GM18873 (cell line): ENCODE measurements at regions not wholly inside any gene's neighbourhood (a gene's known extent, or its start where the extent isn't known, plus 50 kb on each side); places are given as distances from the start of the nearest gene placed in this dataset.

Source experiments
- ATAC-seq: cut with Tn5 transposase; IDR thresholded peaks from one replicate; pipeline ENCODE4 v1.9.1; 2021; ENCODE audit warnings: mild to moderate bottlenecking, moderate library complexity, moderate number of reproducible peaks; ENCODE audit not compliant: unreplicated experiment, low FRiP score

DNA sequence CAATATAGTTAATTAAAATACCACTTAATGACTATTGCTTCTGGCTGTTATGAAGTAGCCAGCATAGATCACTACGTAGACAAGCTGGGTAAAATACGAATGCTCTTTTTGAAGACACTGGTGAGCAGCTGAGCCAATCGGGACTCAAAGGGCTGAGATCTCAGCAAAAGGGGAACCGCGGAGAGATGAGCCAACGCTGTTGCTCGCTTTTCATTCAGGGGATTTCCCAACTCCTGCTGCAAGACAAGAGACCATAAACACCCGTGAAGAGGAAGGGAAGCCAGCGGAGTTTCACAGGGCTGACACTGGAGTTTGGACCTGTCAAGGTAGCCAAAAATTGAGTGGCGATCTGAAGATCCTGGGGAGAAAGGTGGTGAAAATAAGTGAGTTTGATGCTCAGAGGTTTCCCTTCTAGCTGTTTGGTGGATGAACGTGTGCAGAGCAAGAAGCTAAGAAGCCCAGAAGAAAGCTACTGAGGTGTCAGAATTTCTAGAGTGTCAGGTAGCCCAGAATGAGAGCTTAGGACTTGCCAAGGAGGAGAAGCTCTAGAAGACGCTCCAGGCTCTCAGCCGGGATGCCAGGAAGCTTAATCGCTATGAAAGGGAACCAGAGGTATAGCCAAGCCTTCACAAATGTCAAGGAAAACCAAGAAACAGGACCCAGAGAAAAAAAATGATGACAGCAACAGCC is 79.6 kb upstream of the RNU6ATAC start:
- no peak for ATAC-seq

- no peak for ATAC-seq
Measured at GRCh38 chr9:134245179-134245578, 80.8 kb upstream of the RNU6ATAC start.

- ATAC-seq, result no peak
Measured at GRCh38 chr9:134247918-134248631, 78.2 kb upstream of the RXRA start.

DNA sequence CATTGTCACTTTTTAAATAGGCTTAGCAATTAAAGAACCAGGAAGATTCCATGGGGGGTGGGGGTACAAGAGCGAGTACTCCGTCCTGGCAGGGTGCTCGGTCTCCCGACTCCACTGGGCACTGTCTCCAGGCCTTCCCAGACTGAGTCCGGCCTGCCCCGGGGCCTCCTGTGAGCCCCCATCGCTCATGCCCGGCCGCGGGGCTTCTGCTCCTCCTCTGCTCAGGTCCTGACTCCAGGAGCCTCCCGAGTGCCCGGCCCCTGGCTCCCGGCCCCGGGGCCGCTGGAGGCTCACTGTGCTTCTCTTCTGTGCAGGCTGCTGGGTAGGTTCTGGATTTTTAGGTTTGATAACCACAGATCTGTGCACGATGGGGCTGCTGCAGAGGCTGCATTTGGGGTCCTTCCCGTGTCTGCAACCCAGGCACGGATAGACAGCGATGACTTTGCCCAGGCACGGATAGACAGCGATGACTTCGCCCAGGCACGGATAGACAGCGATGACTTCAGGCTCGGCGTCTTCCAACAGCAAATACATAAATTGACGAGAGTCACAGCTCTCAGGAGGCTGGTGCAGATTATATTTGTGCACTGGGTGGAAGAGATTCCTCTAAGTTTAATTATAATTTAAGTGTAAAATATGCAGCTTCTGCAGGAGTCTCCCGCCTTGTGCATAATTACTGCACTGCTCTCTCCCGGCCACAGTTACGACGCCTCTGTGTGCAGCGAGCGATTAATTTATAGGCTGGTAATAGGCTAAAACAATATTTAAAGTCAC is 74.8 kb upstream of the RXRA start:
- ATAC-seq, result no peak

DNA sequence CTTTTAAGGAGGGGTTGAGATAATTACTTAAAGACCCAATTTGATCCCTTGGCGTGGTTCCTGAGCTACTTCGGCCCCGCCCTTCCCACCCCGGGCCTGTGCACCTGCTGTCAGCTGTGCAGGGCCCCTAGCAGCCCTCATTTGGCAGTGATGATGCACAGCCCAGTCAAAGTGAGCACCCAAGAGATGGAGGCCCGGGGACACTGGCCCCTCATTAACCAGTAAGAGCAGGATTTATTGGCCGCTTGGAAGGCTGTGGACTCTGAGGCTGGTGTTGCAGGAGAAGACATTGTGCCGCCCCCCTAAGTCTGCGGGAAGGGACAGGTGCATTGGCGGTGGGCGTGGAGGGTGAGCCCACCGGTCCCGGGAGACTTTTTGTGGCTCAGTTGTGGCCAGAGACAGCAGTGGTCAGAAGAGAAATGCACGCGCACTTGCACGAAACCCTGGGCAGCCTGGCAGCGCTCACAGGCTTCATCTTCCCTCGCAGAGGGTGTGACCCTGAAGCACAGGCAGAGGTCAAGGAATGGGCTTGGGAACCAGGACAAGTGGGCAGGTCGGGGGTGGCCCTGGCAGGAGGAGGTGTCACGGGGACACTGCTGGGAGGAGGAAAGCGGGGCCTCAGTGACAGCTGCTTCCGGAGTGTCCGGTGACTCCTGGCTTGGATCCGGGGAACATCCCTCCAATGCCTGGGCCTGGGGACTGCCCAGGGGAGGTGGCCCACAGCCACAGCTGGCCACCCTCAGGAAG is 74.0 kb upstream of the RXRA start:
- no peak for ATAC-seq

- ATAC-seq, result no peak
Measured at GRCh38 chr9:134253606-134254205, 72.5 kb upstream of the RXRA start.

DNA sequence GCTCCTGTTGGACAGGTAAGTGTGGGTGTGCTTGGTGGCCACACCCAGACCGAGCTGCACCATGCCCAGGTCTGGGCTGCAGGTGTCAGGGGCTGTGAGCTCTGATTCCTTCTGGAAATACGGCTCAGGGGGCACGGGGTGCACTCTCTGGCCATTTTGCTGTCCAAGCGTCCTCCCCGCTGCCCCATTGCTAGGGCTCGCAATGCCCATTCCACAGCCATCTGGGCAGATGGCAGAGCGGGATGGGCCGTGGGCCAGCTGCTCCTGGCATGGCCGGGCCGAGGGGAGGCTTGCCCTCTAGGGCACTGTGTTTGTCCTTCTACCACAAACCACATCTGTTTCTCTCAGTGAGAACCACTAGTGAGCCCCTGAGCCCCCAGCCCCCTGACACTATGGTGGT is 67.9 kb upstream of the RXRA start:
- no peak for ATAC-seq

DNA sequence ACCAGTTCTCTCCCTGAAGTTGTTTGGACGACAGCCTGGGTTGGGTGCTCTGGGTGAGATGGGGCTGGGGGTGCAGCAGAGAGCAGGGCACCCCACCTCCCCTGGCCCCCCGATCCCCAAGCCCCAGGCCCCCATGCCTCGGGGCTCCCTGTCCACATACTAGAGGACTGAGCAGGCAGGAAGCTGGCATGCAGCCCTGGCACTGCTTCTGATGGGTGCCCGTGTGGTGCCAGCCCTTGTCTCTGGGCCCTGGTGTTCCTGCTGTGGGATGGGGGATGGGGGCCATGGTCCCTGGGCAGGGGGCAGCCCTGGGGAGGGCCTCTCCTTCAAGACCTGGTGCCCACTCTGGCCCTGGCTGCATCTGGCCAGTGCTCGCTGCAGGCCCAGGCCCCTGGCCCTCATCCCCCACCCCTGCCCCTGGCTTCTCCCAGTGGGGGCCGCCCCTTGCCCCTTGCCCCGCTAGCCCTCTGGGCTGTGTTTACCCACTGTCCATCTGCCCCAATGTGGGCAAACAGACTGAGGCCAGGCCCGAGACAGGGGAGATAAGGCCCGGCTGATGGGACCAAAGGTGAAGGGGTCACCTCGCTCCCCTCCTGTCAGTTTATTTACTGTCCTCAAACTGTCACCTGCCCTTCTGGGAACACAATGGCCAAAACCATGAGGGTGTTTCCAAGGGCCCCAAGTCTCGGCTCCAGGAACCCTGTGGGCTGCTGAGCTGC is 67.3 kb upstream of the RXRA start:
- no peak for ATAC-seq

DNA sequence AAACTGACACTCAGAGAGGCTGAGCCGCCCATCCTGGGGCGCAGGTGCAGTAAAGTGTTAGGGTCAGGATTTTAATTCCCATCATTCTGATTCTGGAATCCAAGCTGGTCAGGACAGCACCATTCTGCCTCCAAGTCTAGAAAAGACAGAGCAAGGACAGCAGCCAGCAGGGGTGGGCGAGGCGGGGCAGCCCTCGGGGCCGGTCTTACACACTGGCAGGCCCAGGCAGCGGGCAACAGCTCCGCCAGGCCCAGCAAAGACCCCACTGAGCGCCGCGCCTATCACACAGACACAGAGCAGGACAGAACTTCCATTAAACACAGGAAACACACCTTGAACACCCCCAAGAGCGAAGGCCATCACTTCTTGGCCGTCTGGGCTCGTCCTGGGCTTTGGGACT is 66.5 kb upstream of the RXRA start:
- ATAC-seq, result no peak

- no peak for ATAC-seq
Measured at GRCh38 chr9:134260801-134261200, 65.5 kb upstream of the RXRA start.

DNA sequence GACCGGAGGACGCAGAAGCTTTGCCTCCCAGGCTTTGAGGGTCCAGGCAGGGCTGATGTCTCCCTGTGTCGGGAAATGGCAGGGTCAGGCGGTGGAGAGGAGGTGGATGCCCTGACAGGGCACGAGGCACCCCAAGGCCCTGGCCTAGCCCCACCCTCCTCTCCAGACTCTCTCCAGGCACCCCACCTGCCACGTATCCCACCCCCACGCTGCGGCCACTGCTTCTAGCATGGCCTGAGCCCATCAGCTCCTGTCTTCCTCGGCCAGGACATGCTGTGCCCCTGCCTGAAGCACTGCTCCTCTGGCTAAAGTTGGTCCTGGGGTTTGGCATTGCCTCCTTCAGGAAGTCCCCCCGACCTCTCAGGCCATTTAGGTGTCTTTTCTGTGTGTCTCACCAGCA is 64.2 kb upstream of the RXRA start:
- ATAC-seq, result no peak

DNA sequence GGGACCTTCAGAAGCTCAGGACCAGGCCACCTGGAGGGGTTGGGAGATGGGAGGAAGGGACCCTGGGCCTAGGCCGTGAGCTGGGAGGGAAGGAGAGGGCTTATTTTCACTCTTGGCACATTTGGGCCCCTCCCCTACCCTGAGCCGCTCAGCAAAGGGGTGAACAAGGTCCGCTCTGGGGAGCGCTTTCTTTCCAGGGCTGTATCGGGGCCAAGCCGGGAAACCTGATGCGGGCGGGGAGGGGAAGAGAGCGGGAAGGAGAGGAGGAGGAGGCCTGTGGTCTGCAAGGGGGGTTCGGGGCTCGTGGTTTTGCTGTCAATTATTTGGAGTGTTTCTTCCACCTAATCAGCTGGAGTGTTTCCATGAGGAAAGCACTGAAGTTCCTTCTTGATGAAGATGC is 62.7 kb upstream of the RXRA start:
- no peak for ATAC-seq

- no peak for ATAC-seq
Measured at GRCh38 chr9:134264169-134264568, 62.1 kb upstream of the RXRA start.

GRCh38 chr9:134265078-134265477 is 61.2 kb upstream of the RXRA start:
- no peak for ATAC-seq

GRCh38 chr9:134266418-134266817 is 59.8 kb upstream of the RXRA start:
- no peak for ATAC-seq

DNA sequence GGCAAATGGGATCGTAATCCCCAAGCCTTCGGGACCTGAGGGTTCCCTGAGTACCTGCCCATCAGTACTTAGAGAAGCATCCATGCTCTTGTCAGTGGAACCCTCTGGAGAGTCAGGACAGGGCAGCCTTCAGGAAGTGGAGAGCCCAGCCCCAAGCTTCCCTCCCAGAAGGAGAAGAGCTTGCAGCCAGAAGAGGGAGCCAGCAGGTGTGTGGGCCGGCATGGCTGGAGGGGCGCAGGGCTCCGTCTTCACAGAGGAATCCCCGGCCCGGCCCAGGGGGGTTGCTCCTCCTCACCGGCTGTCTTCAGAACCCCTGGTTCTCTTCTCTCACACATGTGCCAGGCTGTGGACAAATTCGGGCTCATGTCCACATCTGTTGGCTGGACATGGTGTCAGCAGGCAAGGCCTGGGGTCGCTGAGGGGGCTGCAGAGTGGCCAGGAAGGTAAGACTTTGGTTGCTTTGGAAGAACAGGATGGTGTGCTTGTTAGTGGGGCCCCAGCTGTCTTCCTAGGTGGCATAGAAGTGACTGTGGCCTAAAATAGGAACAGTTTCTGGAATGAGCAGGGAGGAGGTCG is 58.9 kb upstream of the RXRA start:
- ATAC-seq, result no peak

- ATAC-seq, result peak; percentile 61
Measured at GRCh38 chr9:134267881-134268724, 58.2 kb upstream of the RXRA start.

DNA sequence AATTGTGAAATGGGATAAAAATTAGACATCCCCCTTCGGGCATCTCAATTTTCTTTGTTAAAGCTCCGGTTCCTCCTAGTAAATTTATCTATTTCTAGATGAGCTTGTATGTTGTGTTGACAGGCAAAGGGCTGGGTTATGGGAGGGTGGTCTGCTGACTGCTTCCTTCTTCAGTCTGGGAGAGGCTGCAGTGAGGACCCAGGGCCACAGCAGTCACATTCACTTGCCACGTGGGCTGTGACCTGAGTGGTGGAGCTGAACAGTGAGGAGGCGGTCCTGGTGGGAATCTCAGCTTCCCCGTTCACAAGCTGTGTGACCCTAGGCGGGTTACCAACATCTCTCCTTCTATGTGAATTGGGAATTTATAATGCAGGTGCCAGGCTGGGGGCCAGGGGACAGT is 57.5 kb upstream of the RXRA start:
- no peak for ATAC-seq
